Caco-2 (cell line): ENCODE measurements at regions not wholly inside any gene's neighbourhood (a gene's known extent, or its start where the extent isn't known, plus 50 kb on each side); places are given as distances from the start of the nearest gene placed in this dataset.

Experiments used
- BruUV-seq: library from RNA; stranded (reverse); fragments of 400-500 nt; replicated peaks from 2 replicates; lab custom pipeline; 2021; lab: Mats Ljungman, UMichigan
- CTCF ChIA-PET: fragments of 300-600 bp; sonication (Branson Sonifier 250); formaldehyde crosslinking; loops from one replicate; lab custom pipeline; 2022; ENCODE audit warnings: antibody characterized with exemption; lab: Charles Lee
- POLR2A ChIA-PET: fragments of 300-600 bp; sonication (Branson Sonifier 250); formaldehyde crosslinking; loops from one replicate; lab custom pipeline; 2022; ENCODE audit warnings: antibody characterized with exemption; lab: Charles Lee
- DNase-seq, 2 experiments: peaks; one replicate each; pipeline versions ENCODE4 v3.0.0 to v3.0.0-alpha.2; 2020 to 2022
- H3K27me3 ChIP-seq: replicated peaks from 2 replicates; pipeline ENCODE4 v1.6.0; 2011; ENCODE audit warnings: low read length; ENCODE audit not compliant: control insufficient read depth, insufficient read depth
- H3K36me3 ChIP-seq: 2 replicates; pipeline ENCODE4 v1.5.1; 2011; ENCODE audit warnings: low read length; ENCODE audit not compliant: control insufficient read depth, insufficient read depth
- H3K4me1 ChIP-seq: fragments of 250-450 bp; sonication (Bioruptor Pico); 2 replicates; pipeline ENCODE4 v1.5.1; 2020; ENCODE audit warnings: mild to moderate bottlenecking
- H3K4me3 ChIP-seq: 2 replicates; pipeline ENCODE4 v1.5.1; 2011; ENCODE audit warnings: low read depth, mild to moderate bottlenecking, control low read depth, low read length
- H3K9me3 ChIP-seq: fragments of 250-450 bp; sonication (Bioruptor Pico); 2 replicates; pipeline ENCODE4 v1.5.1; 2020; ENCODE audit warnings: mild to moderate bottlenecking, moderate library complexity
- H3K27ac Mint-ChIP-seq: one replicate; pipeline ENCODE4 v1.8.0; 2022; ENCODE audit warnings: mixed read lengths; ENCODE audit not compliant: unreplicated experiment
- H3K27me3 Mint-ChIP-seq: one replicate; pipeline ENCODE4 v1.8.0; 2022; ENCODE audit warnings: mixed read lengths; ENCODE audit not compliant: insufficient read depth, unreplicated experiment
- H3K36me3 Mint-ChIP-seq: one replicate; pipeline ENCODE4 v1.8.0; 2022; ENCODE audit warnings: mild to moderate bottlenecking, mixed read lengths; ENCODE audit not compliant: insufficient read depth, unreplicated experiment
- H3K4me1 Mint-ChIP-seq: one replicate; pipeline ENCODE4 v1.8.0; 2022; ENCODE audit warnings: low read depth, mixed read lengths; ENCODE audit not compliant: unreplicated experiment
- H3K4me3 Mint-ChIP-seq: one replicate; pipeline ENCODE4 v1.8.0; 2022; ENCODE audit warnings: mild to moderate bottlenecking, moderate library complexity, mixed read lengths; ENCODE audit not compliant: unreplicated experiment
- H3K9me3 Mint-ChIP-seq: one replicate; pipeline ENCODE4 v1.8.0; 2022; ENCODE audit warnings: mixed read lengths; ENCODE audit not compliant: unreplicated experiment
- intact Hi-C: fragments of 100-400 bp; cut with micrococcal nuclease; formaldehyde crosslinking; loops from one replicate; pipeline ENCODE4 v1.10.0; 2022; ENCODE audit not compliant: unreplicated experiment
- TF ChIP-seq, protein P1 (sequence below), 2 experiments: fragments of 200-600 bp in 1 of 2; IDR thresholded peaks; 1 replicate in 1 of 2; 2 replicates in 1 of 2; pipeline versions ENCODE4 v1.5.1 to v1.8.0; 2011 to 2022; ENCODE audit warnings: antibody characterized with exemption in 1 of 2, control low read depth in 1 of 2, inconsistent platforms in 1 of 2, low read depth in 1 of 2, low read length in 1 of 2, mild to moderate bottlenecking in 1 of 2, moderate library complexity in 1 of 2; ENCODE audit not compliant: insufficient read depth in 1 of 2, severe bottlenecking in 1 of 2, unreplicated experiment in 1 of 2

DNA sequence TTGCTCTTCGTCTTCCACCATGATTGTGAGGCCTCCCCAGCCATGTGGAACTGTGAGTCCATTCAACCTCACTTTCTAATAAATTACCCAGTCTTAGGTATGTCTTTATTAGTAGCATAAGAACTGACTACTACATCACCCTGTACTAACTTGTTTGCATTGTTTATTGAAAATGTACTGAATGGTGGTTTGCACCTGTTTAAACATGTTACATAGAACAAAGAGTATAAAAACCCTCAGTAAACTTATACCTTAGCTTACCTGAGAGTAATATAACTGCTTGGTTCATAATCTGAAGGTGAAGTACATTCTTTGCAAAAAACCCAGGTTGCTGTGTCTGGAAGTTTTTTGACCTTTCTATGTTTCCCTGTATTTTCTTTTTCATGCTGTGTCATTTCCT is 777.8 kb downstream of the TBC1D32 start:
- no TSS peak for BruUV-seq
- Histone ChIP-seq H3K36me3 (no peaks in the 10 kb centered on the region), H3K9me3 (no peaks in the 10 kb centered on the region), H3K4me3 (no peak overlapping the region), H3K4me1 (no peaks in the 10 kb centered on the region), H3K27me3 (no peaks in the 10 kb centered on the region)
- Mint-ChIP-seq H3K36me3 (no peaks in the 10 kb centered on the region), H3K9me3 (no peaks in the 10 kb centered on the region), H3K4me3 (no peak overlapping the region), H3K27me3 (peaks cover 2% of the 10 kb centered on the region), H3K27ac (no peak overlapping the region), H3K4me1 (no peaks in the 10 kb centered on the region)
- intact Hi-C loops = no loop called here
- DNase-seq = no peak
- TF ChIP-seq, protein P1, sequence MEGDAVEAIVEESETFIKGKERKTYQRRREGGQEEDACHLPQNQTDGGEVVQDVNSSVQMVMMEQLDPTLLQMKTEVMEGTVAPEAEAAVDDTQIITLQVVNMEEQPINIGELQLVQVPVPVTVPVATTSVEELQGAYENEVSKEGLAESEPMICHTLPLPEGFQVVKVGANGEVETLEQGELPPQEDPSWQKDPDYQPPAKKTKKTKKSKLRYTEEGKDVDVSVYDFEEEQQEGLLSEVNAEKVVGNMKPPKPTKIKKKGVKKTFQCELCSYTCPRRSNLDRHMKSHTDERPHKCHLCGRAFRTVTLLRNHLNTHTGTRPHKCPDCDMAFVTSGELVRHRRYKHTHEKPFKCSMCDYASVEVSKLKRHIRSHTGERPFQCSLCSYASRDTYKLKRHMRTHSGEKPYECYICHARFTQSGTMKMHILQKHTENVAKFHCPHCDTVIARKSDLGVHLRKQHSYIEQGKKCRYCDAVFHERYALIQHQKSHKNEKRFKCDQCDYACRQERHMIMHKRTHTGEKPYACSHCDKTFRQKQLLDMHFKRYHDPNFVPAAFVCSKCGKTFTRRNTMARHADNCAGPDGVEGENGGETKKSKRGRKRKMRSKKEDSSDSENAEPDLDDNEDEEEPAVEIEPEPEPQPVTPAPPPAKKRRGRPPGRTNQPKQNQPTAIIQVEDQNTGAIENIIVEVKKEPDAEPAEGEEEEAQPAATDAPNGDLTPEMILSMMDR (IDR thresholded peaks at IDR 0.05; ENCODE audit: insufficient read depth in 1 of 2, low read depth in 1 of 2, low read length in 1 of 2, severe bottlenecking in 1 of 2, unreplicated experiment in 1 of 2) = no peak
- CTCF ChIA-PET = no interaction called here
- POLR2A ChIA-PET = no interaction called here

DNA sequence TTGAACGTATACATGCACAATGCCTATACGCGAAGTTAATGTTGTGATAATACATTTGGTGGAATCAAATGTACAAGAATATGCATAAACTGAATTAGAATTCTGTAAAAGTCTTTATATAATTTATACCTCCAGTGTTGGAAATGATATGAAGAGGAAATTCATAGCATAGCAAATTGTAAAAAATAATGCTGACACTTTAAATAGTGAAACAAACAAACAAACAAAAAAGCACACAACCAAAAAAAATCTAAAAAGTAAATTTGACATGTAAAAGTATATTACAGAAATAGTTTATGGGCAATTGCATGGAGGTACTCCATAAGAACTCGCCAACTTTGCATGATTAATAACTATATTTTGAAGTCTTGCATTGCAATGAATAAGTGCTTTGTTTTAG is 780.9 kb downstream of the TBC1D32 start:
- DNase-seq = no peak

GRCh38 chr6:120545353-120545752 is 788.9 kb downstream of the TBC1D32 start:
- Histone ChIP-seq H3K36me3 (no peaks in the 10 kb centered on the region), H3K4me3 (no peak overlapping the region), H3K4me1 (no peaks in the 10 kb centered on the region), H3K27me3 (no peaks in the 10 kb centered on the region), H3K9me3 (no peaks in the 10 kb centered on the region)
- H3K4me1 Mint-ChIP-seq = no peaks in the 10 kb centered on the region
- CTCF ChIA-PET = no interaction called here
- no peaks in the 10 kb centered on the region for H3K36me3 Mint-ChIP-seq
- H3K4me3 Mint-ChIP-seq = no peak overlapping the region
- POLR2A ChIA-PET = no interaction called here
- intact Hi-C loops = no loop called here
- no peak for DNase-seq
- no peaks in the 10 kb centered on the region for H3K9me3 Mint-ChIP-seq
- peaks cover 6% of the 10 kb centered on the region for H3K27me3 Mint-ChIP-seq
- H3K27ac Mint-ChIP-seq = no peak overlapping the region
- TF ChIP-seq, protein P1 (IDR thresholded peaks at IDR 0.05; ENCODE audit: insufficient read depth in 1 of 2, low read depth in 1 of 2, low read length in 1 of 2, severe bottlenecking in 1 of 2, unreplicated experiment in 1 of 2) = no peak
- BruUV-seq = no TSS peak

More for the DNA sequence above, 780.9 kb downstream of the TBC1D32 start:
- Mint-ChIP-seq H3K27me3 (no peaks in the 10 kb centered on the region), H3K9me3 (no peaks in the 10 kb centered on the region), H3K36me3 (no peaks in the 10 kb centered on the region), H3K4me3 (no peak overlapping the region), H3K27ac (no peak overlapping the region), H3K4me1 (no peaks in the 10 kb centered on the region)
- BruUV-seq = no TSS peak
- H3K9me3 ChIP-seq = no peaks in the 10 kb centered on the region
- H3K36me3 ChIP-seq = no peaks in the 10 kb centered on the region
- TF ChIP-seq, protein P1 (IDR thresholded peaks at IDR 0.05; ENCODE audit: insufficient read depth in 1 of 2, low read depth in 1 of 2, low read length in 1 of 2, severe bottlenecking in 1 of 2, unreplicated experiment in 1 of 2) = no peak
- no peak overlapping the region for H3K4me3 ChIP-seq
- POLR2A ChIA-PET = no interaction called here
- H3K27me3 ChIP-seq = no peaks in the 10 kb centered on the region
- intact Hi-C loops = no loop called here
- CTCF ChIA-PET = no interaction called here
- no peaks in the 10 kb centered on the region for H3K4me1 ChIP-seq
